Activated CD8-positive, alpha-beta memory T cell treated with anti-CD3 and anti-CD28 coated beads, Interleukin-2, amount 10 ng/mL, durations not matched to agents 7 days and 5 days (primary cell): ENCODE measurements at regions not wholly inside any gene's neighbourhood (a gene's known extent, or its start where the extent isn't known, plus 50 kb on each side); places are given as distances from the start of the nearest gene placed in this dataset.

Experiments used
- ATAC-seq: fragments of 150-1000 bp; cut with Tn5 transposase; one replicate; pipeline ENCODE4 v1.10.0; 2021; ENCODE audit warnings: moderate library complexity
- CTCF ChIA-PET: fragments of 350-600 bp; sonication (Branson Sonifier 250); formaldehyde crosslinking; loops from one replicate; lab custom pipeline; 2021; ENCODE audit warnings: antibody characterized with exemption; lab: Charles Lee
- DNase-seq: peaks from one replicate; pipeline ENCODE4 v3.0.0-alpha.2; 2020
- H3K27ac Mint-ChIP-seq: one replicate; pipeline ENCODE4 v1.8.0; 2021; ENCODE audit warnings: mild to moderate bottlenecking, mixed read lengths
- H3K27me3 Mint-ChIP-seq: one replicate; pipeline ENCODE4 v1.8.0; 2021; ENCODE audit warnings: mixed read lengths
- H3K36me3 Mint-ChIP-seq: one replicate; pipeline ENCODE4 v1.8.0; 2021; ENCODE audit warnings: mild to moderate bottlenecking, mixed read lengths
- H3K4me1 Mint-ChIP-seq: one replicate; pipeline ENCODE4 v1.8.0; 2021; ENCODE audit warnings: mixed read lengths
- H3K4me3 Mint-ChIP-seq: one replicate; pipeline ENCODE4 v1.8.0; 2021; ENCODE audit warnings: mild to moderate bottlenecking, moderate library complexity, mixed read lengths
- H3K9me3 Mint-ChIP-seq: one replicate; pipeline ENCODE4 v1.8.0; 2022; ENCODE audit warnings: low read depth, mixed read lengths

DNA sequence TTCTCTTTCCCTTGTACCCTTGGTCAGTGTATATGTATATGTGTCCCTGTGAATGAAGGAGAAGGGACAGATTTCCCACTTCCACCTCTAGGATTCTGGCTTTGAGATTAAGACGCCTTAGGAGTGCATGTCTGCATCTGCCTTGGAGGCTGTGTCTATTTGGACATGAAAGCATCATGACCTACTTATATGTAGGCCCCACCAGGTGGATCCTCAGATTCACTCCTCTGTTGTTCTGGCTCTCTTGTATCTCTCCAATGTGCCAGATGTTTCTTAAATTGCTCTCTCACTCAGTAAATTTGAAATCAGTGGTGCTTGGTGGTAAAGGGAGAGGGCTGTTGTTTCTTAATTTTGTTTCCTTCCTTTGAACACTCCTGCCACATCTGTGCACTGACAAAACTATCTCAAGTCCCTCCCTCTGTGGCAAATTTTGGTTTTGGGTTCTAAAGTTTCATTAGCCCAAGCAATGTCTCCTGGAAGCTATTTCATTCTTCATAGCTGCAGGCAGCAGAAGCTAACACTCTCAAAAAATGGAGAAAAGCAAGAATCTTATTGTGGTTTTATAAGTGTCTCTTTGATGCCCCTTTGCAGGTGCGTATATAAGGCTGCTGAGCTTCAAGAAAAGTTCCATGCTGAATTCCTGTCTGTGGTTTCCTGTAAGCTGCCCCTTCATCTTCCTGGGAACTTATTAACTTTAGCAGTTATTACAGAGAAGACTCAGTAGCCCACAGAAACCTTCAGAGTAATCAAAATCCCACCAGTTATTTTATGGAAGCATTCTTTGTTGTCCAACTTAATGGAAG, 179.7 kb upstream of the SETBP1 start:
- Mint-ChIP-seq H3K4me3 (no peak overlapping the region), H3K4me1 (peaks cover 12% of the 10 kb centered on the region), H3K27ac (no peak overlapping the region), H3K27me3 (no peaks in the 10 kb centered on the region), H3K36me3 (peaks cover 3% of the 10 kb centered on the region), H3K9me3 (peaks cover 2% of the 10 kb centered on the region)
- no peak for DNase-seq
- CTCF ChIA-PET: no interaction called here
- ATAC-seq: no peak

GRCh38 chr18:44502221-44502620, 178.5 kb upstream of the SETBP1 start:
- H3K36me3 Mint-ChIP-seq: peaks cover 6% of the 10 kb centered on the region
- H3K9me3 Mint-ChIP-seq: peaks cover 2% of the 10 kb centered on the region
- peaks cover 19% of the 10 kb centered on the region for H3K4me1 Mint-ChIP-seq
- H3K27me3 Mint-ChIP-seq: no peaks in the 10 kb centered on the region
- no peak for ATAC-seq
- no peak for DNase-seq
- H3K27ac Mint-ChIP-seq: no peak overlapping the region
- H3K4me3 Mint-ChIP-seq: no peak overlapping the region
- CTCF ChIA-PET: no interaction called here

DNA sequence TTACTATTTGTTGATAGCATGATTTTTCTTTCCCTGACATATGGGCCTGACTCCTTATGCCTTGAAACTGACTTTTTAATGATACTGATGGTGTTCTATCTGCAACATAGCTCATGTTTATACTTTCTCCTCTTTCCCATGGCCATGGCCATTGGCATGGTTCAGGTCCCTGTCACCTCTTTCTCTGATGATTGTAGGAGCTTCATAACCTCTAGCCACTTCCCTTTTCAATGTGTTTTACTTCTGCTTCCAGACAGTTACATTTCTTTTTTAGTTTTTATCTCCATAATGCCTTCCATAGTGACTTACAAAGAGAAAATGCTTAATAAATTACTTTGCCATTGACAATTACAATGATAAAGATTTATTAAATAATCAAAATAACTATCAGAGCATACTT, 177.9 kb upstream of the SETBP1 start:
- no peak overlapping the region for H3K27ac Mint-ChIP-seq
- no peak for DNase-seq
- no peak for ATAC-seq
- H3K36me3 Mint-ChIP-seq: peaks cover 6% of the 10 kb centered on the region
- peaks cover 19% of the 10 kb centered on the region for H3K4me1 Mint-ChIP-seq
- H3K4me3 Mint-ChIP-seq: no peak overlapping the region
- peaks cover 2% of the 10 kb centered on the region for H3K9me3 Mint-ChIP-seq
- no peaks in the 10 kb centered on the region for H3K27me3 Mint-ChIP-seq
- CTCF ChIA-PET: no interaction called here

DNA sequence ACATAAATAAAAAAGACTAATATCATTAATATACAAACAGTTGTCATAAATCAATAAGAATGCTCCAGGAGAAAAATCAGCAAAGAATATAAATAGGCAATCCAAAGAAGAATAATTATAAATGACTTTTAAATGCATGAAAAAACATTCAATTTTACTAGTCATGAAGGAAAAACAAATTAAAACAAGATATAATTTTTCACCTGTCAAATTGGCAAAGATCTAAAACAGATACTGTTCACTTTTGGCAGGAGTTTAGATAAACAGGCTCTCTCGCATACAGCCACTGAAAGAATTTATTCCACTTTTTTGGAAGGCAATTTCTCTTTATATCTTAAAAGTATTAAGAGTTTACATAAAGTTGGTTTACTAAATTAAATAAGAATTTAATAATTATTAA, 176.8 kb upstream of the SETBP1 start:
- CTCF ChIA-PET: no interaction called here
- peaks cover 6% of the 10 kb centered on the region for H3K36me3 Mint-ChIP-seq
- no peaks in the 10 kb centered on the region for H3K27me3 Mint-ChIP-seq

GRCh38 chr18:44507729-44508325, 172.9 kb upstream of the SETBP1 start:
- no peak overlapping the region for H3K27ac Mint-ChIP-seq
- no peaks in the 10 kb centered on the region for H3K27me3 Mint-ChIP-seq
- H3K4me1 Mint-ChIP-seq: peaks cover 10% of the 10 kb centered on the region
- ATAC-seq (peak; percentile 77), DNase-seq (peak; percentile 75)
- peaks cover 8% of the 10 kb centered on the region for H3K36me3 Mint-ChIP-seq
- H3K4me3 Mint-ChIP-seq: no peak overlapping the region
- peaks cover 2% of the 10 kb centered on the region for H3K9me3 Mint-ChIP-seq
- CTCF ChIA-PET: no interaction called here

More for the DNA sequence above, 176.8 kb upstream of the SETBP1 start:
- ATAC-seq (no peak), DNase-seq (no peak)
- Mint-ChIP-seq H3K27ac (no peak overlapping the region), H3K4me1 (peaks cover 19% of the 10 kb centered on the region), H3K9me3 (no peaks in the 10 kb centered on the region), H3K4me3 (no peak overlapping the region)

DNA sequence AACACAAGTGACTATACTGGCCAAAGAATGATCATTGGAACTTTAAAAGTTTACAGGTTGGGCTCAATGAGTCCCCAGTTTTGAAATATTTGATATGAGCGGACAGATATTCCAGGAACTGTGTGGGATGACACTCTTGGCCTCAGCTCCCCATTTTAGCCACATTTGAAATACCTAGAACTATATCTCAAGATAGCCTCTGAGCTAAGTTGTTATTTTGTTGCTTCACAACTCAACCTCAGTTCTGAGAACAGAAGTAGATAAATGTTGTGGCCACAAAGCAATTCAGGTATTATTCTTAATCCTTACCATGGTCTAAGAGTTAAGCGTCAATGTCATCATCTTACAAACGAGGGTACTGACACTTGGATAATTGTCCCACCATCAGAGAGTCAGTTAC, 172.2 kb upstream of the SETBP1 start:
- peaks cover 2% of the 10 kb centered on the region for H3K9me3 Mint-ChIP-seq
- CTCF ChIA-PET: no interaction called here
- H3K4me3 Mint-ChIP-seq: no peak overlapping the region
- DNase-seq (peak; percentile 49), ATAC-seq (peak; percentile 58)
- peaks cover 10% of the 10 kb centered on the region for H3K4me1 Mint-ChIP-seq
- no peaks in the 10 kb centered on the region for H3K27me3 Mint-ChIP-seq
- H3K36me3 Mint-ChIP-seq: peaks cover 8% of the 10 kb centered on the region
- H3K27ac Mint-ChIP-seq: no peak overlapping the region

- CTCF ChIA-PET: no interaction called here
- Mint-ChIP-seq H3K4me3 (no peak overlapping the region), H3K4me1 (peaks cover 10% of the 10 kb centered on the region), H3K27ac (no peak overlapping the region), H3K27me3 (no peaks in the 10 kb centered on the region), H3K36me3 (peaks cover 8% of the 10 kb centered on the region), H3K9me3 (peaks cover 2% of the 10 kb centered on the region)
- ATAC-seq (no peak), DNase-seq (no peak)
These were observed 171.6 kb upstream of the SETBP1 start for GRCh38 chr18:44509048-44509447.

GRCh38 chr18:44510390-44510789, 170.3 kb upstream of the SETBP1 start:
- DNase-seq: no peak
- Mint-ChIP-seq H3K36me3 (peaks cover 8% of the 10 kb centered on the region), H3K9me3 (peaks cover 2% of the 10 kb centered on the region), H3K27ac (no peak overlapping the region), H3K4me3 (no peak overlapping the region), H3K27me3 (no peaks in the 10 kb centered on the region), H3K4me1 (peaks cover 20% of the 10 kb centered on the region)
- CTCF ChIA-PET: no interaction called here
- ATAC-seq: no peak

- DNase-seq (no peak), ATAC-seq (no peak)
- Mint-ChIP-seq H3K27ac (no peak overlapping the region), H3K4me3 (no peak overlapping the region), H3K4me1 (peaks cover 13% of the 10 kb centered on the region), H3K27me3 (no peaks in the 10 kb centered on the region), H3K36me3 (peaks cover 5% of the 10 kb centered on the region), H3K9me3 (peaks cover 2% of the 10 kb centered on the region)
- CTCF ChIA-PET: no interaction called here
These were observed 167.5 kb upstream of the SETBP1 start for GRCh38 chr18:44513233-44513632.

DNA sequence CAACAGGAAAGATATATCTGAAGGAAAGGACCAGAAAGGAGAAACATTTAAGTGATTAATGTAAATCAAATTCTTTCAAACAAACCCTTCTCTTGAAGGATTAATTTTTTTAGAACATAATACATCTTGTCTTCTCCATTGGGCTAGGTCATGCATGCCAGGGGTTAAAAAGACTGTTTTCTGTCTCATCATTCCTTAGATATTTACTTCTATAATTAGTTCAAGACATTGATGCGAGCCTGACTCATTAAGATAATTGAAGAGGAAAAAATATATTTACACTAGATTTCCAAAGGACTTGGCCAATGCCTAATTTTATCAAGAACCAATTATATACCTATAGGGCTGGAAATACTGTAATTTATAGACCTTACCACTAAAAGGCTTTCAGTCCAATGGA, 166.6 kb upstream of the SETBP1 start:
- peaks cover 2% of the 10 kb centered on the region for H3K9me3 Mint-ChIP-seq
- no peak overlapping the region for H3K4me3 Mint-ChIP-seq
- CTCF ChIA-PET: no interaction called here
- DNase-seq: no peak
- H3K4me1 Mint-ChIP-seq: peaks cover 13% of the 10 kb centered on the region
- no peak overlapping the region for H3K27ac Mint-ChIP-seq
- no peaks in the 10 kb centered on the region for H3K27me3 Mint-ChIP-seq
- no peak for ATAC-seq
- peaks cover 5% of the 10 kb centered on the region for H3K36me3 Mint-ChIP-seq

GRCh38 chr18:44514766-44515165, 165.9 kb upstream of the SETBP1 start:
- H3K27me3 Mint-ChIP-seq: no peaks in the 10 kb centered on the region

DNA sequence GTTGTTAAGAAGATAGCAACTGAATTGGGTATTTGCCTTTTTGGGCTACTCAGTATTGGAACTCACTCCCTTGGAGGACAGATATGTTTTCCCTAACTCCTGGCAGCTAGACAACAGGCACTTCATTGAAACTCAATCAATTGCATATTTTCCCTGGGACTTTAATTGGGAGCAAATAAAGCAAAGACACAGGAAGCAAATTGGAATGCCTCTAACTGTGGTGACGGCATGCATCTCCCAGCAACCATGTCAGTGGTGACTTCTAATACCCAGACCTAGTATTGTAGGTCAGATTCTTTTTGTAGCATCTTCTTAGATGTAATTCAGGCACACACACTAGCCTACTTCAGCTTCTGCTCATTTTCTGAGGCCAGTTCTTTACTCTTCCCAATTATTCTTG, 164.2 kb upstream of the SETBP1 start:
- Mint-ChIP-seq H3K4me1 (peaks cover 10% of the 10 kb centered on the region), H3K27ac (no peak overlapping the region), H3K9me3 (no peaks in the 10 kb centered on the region), H3K27me3 (no peaks in the 10 kb centered on the region), H3K4me3 (no peak overlapping the region), H3K36me3 (peaks cover 1% of the 10 kb centered on the region)
- no peak for ATAC-seq
- CTCF ChIA-PET: no interaction called here
- no peak for DNase-seq

More at GRCh38 chr18:44514766-44515165, 165.9 kb upstream of the SETBP1 start:
- peaks cover 11% of the 10 kb centered on the region for H3K4me1 Mint-ChIP-seq
- CTCF ChIA-PET: no interaction called here
- ATAC-seq: no peak
- H3K27ac Mint-ChIP-seq: no peak overlapping the region
- no peak overlapping the region for H3K4me3 Mint-ChIP-seq
- peaks cover 2% of the 10 kb centered on the region for H3K9me3 Mint-ChIP-seq
- peaks cover 5% of the 10 kb centered on the region for H3K36me3 Mint-ChIP-seq
- DNase-seq: no peak

DNA sequence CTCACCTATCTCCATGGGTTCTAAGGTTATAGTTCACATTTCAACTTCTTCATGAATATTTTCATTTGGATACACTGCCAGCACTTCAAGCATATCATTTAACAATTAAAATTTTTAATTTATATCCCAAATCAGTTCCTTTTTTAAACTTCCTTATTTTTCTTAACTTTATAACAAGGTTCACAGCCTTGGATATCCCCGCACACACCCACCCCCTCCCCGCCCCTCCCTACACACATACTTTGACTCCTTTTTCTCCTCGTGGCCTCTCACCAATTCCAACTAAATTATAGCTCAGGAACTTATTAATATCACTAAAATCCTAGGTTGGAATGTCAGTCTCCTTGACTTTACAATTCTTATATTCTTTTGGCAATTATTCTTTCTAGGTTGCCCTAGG, 163.6 kb upstream of the SETBP1 start:
- no peak overlapping the region for H3K4me3 Mint-ChIP-seq
- H3K36me3 Mint-ChIP-seq: peaks cover 1% of the 10 kb centered on the region
- DNase-seq (no peak), ATAC-seq (no peak)
- peaks cover 10% of the 10 kb centered on the region for H3K4me1 Mint-ChIP-seq
- H3K9me3 Mint-ChIP-seq: no peaks in the 10 kb centered on the region
- H3K27me3 Mint-ChIP-seq: no peaks in the 10 kb centered on the region
- H3K27ac Mint-ChIP-seq: no peak overlapping the region
- CTCF ChIA-PET: no interaction called here

- DNase-seq: no peak
- no peak for ATAC-seq
- Mint-ChIP-seq H3K4me1 (peaks cover 10% of the 10 kb centered on the region), H3K36me3 (no peaks in the 10 kb centered on the region), H3K27me3 (no peaks in the 10 kb centered on the region), H3K27ac (no peak overlapping the region), H3K9me3 (peaks cover 4% of the 10 kb centered on the region), H3K4me3 (no peak overlapping the region)
- CTCF ChIA-PET: no interaction called here
These were observed 162.5 kb upstream of the SETBP1 start for GRCh38 chr18:44518091-44518615.
